Suprapubic skin (tissue), 4 donors: ENCODE measurements at regions not wholly inside any gene's neighbourhood (a gene's known extent, or its start where the extent isn't known, plus 50 kb on each side); places are given as distances from the start of the nearest gene placed in this dataset.
"Not testable (repeated sequence)": the region's sequence is repeated elsewhere in the genome, so short reads cannot be mapped to it uniquely, and the experiment has no call there.

Experiments used
- DNase-seq, 2 donors: peaks; one replicate each; pipeline ENCODE4 v3.0.0-alpha.2; 2019; ENCODE audit warnings: low spot score in 2 of 2
- H3K27ac ChIP-seq: fragments of 200-600 bp; sonication (generic); one replicate; pipeline ENCODE4 v1.5.1; 2019
- H3K27me3 ChIP-seq: fragments of 200-600 bp; sonication (generic); one replicate; pipeline ENCODE4 v1.5.1; 2019
- H3K36me3 ChIP-seq: fragments of 200-600 bp; sonication (generic); one replicate; pipeline ENCODE4 v1.5.1; 2019
- H3K4me1 ChIP-seq: fragments of 200-600 bp; sonication (generic); one replicate; pipeline ENCODE4 v1.5.1; 2019
- H3K4me3 ChIP-seq: fragments of 200-600 bp; sonication (generic); one replicate; pipeline ENCODE4 v1.5.1; 2019; ENCODE audit warnings: mild to moderate bottlenecking
- H3K9me3 ChIP-seq: fragments of 200-600 bp; sonication (generic); one replicate; pipeline ENCODE4 v1.5.1; 2019
- CTCF ChIP-seq, 2 donors: fragments of 200-600 bp in 1 of 2; fragments of 450-650 bp in 1 of 2; sonication (generic) in 1 of 2; IDR thresholded peaks; one replicate each; pipeline ENCODE4 v1.5.1; 2016 to 2019; ENCODE audit warnings: antibody characterized with exemption in 2 of 2, mild to moderate bottlenecking in 1 of 2, moderate library complexity in 1 of 2
- EP300 ChIP-seq: sonication (generic); formaldehyde crosslinking; IDR thresholded peaks from one replicate; pipeline ENCODE4 v1.6.1; 2017; ENCODE audit warnings: antibody characterized with exemption
- POLR2A ChIP-seq, 2 donors: fragments of 450-650 bp; IDR thresholded peaks; one replicate each; pipeline ENCODE4 v1.6.1; 2017; ENCODE audit warnings: antibody characterized with exemption in 2 of 2, mild to moderate bottlenecking in 2 of 2, moderate library complexity in 2 of 2
- POLR2AphosphoS5 ChIP-seq, 3 donors: sonication (generic); formaldehyde crosslinking; IDR thresholded peaks; one replicate each; pipeline ENCODE4 v1.6.1; 2017; ENCODE audit warnings: antibody characterized with exemption in 3 of 3
- WGBS: methylation state at CpG from one replicate; pipeline ENCODE4 v1.1.5; 2018; 5-methylcytosine and 5-hydroxymethylcytosine counted together

- H3K27me3 ChIP-seq = no peaks in the 10 kb centered on the region
- 50% methylated on average over 12 of the region's 12 CpGs for WGBS
- H3K4me1 ChIP-seq = no peaks in the 10 kb centered on the region
Observed at GRCh38 chr2:47695800-47696477, 87.0 kb upstream of the MSH6 start.

DNA sequence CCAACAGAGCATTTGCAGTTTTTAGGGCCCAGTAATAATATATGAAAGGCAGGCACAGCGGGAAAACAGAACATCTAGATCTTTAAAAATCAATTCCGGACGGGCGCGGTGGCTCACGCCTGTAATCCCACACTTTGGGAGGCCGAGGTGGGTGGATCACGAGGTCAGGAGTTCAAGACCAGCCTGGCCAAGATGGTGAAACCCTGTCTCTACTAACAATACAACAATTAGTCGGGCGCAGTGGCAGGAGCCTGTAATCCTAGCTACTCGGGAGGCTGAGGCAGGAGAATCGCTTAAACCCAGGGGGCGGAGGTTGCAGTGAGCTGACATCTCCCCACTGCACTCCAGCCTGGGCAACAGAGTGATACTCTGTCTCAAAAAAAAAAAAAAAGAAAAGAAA lies 88.5 kb upstream of the MSH6 start:
- not testable (repeated sequence) for H3K36me3 ChIP-seq, H3K27me3 ChIP-seq, DNase-seq, H3K4me1 ChIP-seq, H3K27ac ChIP-seq, H3K4me3 ChIP-seq, H3K9me3 ChIP-seq
- 90% methylated on average over 13 of the region's 13 CpGs for WGBS

More at GRCh38 chr2:47695800-47696477, 87.0 kb upstream of the MSH6 start:
- TF ChIP-seq POLR2AphosphoS5 (IDR thresholded peaks at IDR 0.05) (no peak), CTCF (IDR thresholded peaks at IDR 0.05) (no peak), POLR2A (IDR thresholded peaks at IDR 0.05) (no peak), EP300 (no peak)
- no peak overlapping the region for H3K4me3 ChIP-seq
- DNase-seq = no peak
- no peaks in the 10 kb centered on the region for H3K9me3 ChIP-seq
- no peaks in the 10 kb centered on the region for H3K36me3 ChIP-seq
- H3K27ac ChIP-seq = no peak overlapping the region

DNA sequence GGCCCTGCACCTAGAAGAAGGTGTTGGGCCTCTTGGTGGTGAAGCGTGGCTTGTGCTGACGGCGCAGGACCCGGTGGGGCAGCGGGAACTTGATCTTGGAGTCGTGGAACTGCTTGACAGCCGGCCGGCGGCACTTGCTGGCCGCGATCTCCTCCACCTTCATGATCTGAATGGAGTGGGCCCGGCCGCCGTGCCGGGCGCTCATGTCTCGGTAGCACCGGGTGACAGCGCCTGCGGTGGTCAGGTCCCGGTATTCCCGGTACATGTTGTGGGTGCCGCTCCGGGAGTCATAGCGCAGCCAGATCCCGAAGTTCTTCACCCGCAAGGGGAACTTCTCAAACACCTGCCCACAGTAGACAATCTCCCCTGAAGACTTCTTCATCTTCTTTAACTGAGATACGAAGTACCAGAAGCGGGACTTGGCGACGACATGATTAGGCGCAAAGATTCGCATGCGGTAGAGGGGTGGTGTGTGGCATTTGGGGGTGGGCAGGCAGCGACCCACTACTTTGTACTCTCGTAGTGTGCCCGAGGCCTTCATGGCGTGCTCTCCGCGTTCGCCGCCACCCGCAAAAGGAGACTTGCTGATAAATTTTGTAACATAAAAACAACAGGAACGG lies 92.1 kb upstream of the MSH6 start:
- WGBS = 97% methylated on average over 37 of the region's 44 CpGs

GRCh38 chr2:47690132-47690531 lies 92.8 kb upstream of the MSH6 start:
- Histone ChIP-seq H3K4me3 (no peak overlapping the region), H3K4me1 (no peaks in the 10 kb centered on the region), H3K9me3 (no peaks in the 10 kb centered on the region), H3K27me3 (no peaks in the 10 kb centered on the region), H3K36me3 (no peaks in the 10 kb centered on the region), H3K27ac (no peak overlapping the region)
- no peak for TF ChIP-seq EP300
- TF ChIP-seq CTCF (IDR thresholded peaks at IDR 0.05) = no peak
- no peak for TF ChIP-seq POLR2A (IDR thresholded peaks at IDR 0.05)
- TF ChIP-seq POLR2AphosphoS5 (IDR thresholded peaks at IDR 0.05) = no peak
- no peak for DNase-seq
- 95% methylated on average over 2 of the region's 2 CpGs for WGBS

More for the DNA sequence above, 92.1 kb upstream of the MSH6 start:
- not testable (repeated sequence) for H3K4me3 ChIP-seq, H3K27me3 ChIP-seq, H3K27ac ChIP-seq, H3K36me3 ChIP-seq, H3K4me1 ChIP-seq, DNase-seq, H3K9me3 ChIP-seq

- not testable (repeated sequence) for H3K4me3 ChIP-seq, H3K9me3 ChIP-seq, H3K27ac ChIP-seq, H3K36me3 ChIP-seq, H3K27me3 ChIP-seq, H3K4me1 ChIP-seq, DNase-seq
- WGBS = 89% methylated on average over 4 of the region's 4 CpGs
Observed at GRCh38 chr2:47689118-47689517, 93.8 kb upstream of the MSH6 start.

DNA sequence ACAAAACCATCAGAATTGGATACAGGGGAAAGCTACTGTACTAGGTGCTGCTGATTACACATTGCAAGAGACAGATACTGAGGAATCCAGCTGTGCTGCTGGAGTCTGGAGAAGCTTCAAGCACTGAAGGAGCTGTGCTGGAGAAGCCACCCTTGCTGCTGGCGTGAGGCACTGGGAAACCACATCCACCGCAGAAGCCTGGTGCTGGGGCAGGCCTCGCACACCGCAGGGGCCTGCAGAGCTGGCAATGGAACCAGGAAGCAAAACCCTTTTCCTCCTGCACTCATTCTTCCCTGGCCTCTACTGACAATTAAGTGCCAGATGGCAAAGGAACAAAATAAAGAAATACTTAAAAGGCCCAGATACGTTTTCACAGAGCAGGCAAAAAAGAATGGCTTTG lies 94.4 kb upstream of the MSH6 start:
- H3K27ac ChIP-seq = no peak overlapping the region
- no peak overlapping the region for H3K4me3 ChIP-seq
- no peak for DNase-seq
- WGBS = 31% methylated on average over 5 of the region's 5 CpGs
- no peaks in the 10 kb centered on the region for H3K36me3 ChIP-seq
- no peaks in the 10 kb centered on the region for H3K4me1 ChIP-seq
- no peak for TF ChIP-seq CTCF (IDR thresholded peaks at IDR 0.05)
- H3K27me3 ChIP-seq = no peaks in the 10 kb centered on the region
- no peaks in the 10 kb centered on the region for H3K9me3 ChIP-seq

- no peaks in the 10 kb centered on the region for H3K9me3 ChIP-seq
- H3K4me3 ChIP-seq = no peak overlapping the region
- WGBS = 90% methylated on average over 1 of the region's 1 CpG
- TF ChIP-seq POLR2A (IDR thresholded peaks at IDR 0.05) (no peak), CTCF (IDR thresholded peaks at IDR 0.05) (no peak), EP300 (no peak), POLR2AphosphoS5 (IDR thresholded peaks at IDR 0.05) (no peak)
- H3K36me3 ChIP-seq = no peaks in the 10 kb centered on the region
- no peaks in the 10 kb centered on the region for H3K27me3 ChIP-seq
- H3K27ac ChIP-seq = no peak overlapping the region
- DNase-seq = no peak
- H3K4me1 ChIP-seq = no peaks in the 10 kb centered on the region
Observed at GRCh38 chr2:47687856-47688255, 95.1 kb upstream of the MSH6 start.
